ENCODE measurements at regions not wholly inside any gene's neighbourhood (a gene's known extent, or its start where the extent isn't known, plus 50 kb on each side); places are given as distances from the start of the nearest gene placed in this dataset.

GRCh38 chr4:59945716-59946115 lies 1254.4 kb upstream of the ADGRL3 start:
- Histone ChIP-seq H3K9me3 (no peaks in the 10 kb centered on the region), H3K27me3 (no peaks in the 10 kb centered on the region), H3K36me3 (no peaks in the 10 kb centered on the region), H3K4me3 (no peak overlapping the region), H3K27ac (no peak overlapping the region), H3K4me1 (no peaks in the 10 kb centered on the region)
- WGBS, 2 donors, result 53 to 71% methylated on average over 1 of the region's 1 CpG
- no peak for DNase-seq
- TF ChIP-seq POLR2A (IDR thresholded peaks at IDR 0.05), result no peak
- TF ChIP-seq CTCF (IDR thresholded peaks at IDR 0.05), result no peak
- intact Hi-C loops (cut with DNase I), result no loop called here

GRCh38 chr4:59956366-59956765 lies 1243.8 kb upstream of the ADGRL3 start:
- DNase-seq, result no peak
- TF ChIP-seq CTCF (IDR thresholded peaks at IDR 0.05) (no peak), POLR2A (IDR thresholded peaks at IDR 0.05) (no peak)
- Histone ChIP-seq H3K36me3 (no peaks in the 10 kb centered on the region), H3K4me3 (no peak overlapping the region), H3K27me3 (no peaks in the 10 kb centered on the region), H3K27ac (no peak overlapping the region), H3K9me3 (no peaks in the 10 kb centered on the region), H3K4me1 (no peaks in the 10 kb centered on the region)
- 95 to 100% methylated on average over 1 of the region's 1 CpG for WGBS, 2 donors
- intact Hi-C loops (cut with DNase I), result no loop called here

GRCh38 chr4:59960143-59960542 lies 1240.0 kb upstream of the ADGRL3 start:
- no peak for DNase-seq
- Histone ChIP-seq H3K4me1 (no peaks in the 10 kb centered on the region), H3K9me3 (no peaks in the 10 kb centered on the region), H3K27ac (no peak overlapping the region), H3K36me3 (no peaks in the 10 kb centered on the region), H3K27me3 (no peaks in the 10 kb centered on the region), H3K4me3 (no peak overlapping the region)
- intact Hi-C loops (cut with DNase I), result no loop called here
- no peak for TF ChIP-seq POLR2A (IDR thresholded peaks at IDR 0.05)
- no peak for TF ChIP-seq CTCF (IDR thresholded peaks at IDR 0.05)
- WGBS, 2 donors, result 50 to 55% methylated on average over 6 of the region's 6 CpGs

- TF ChIP-seq POLR2A (IDR thresholded peaks at IDR 0.05) (no peak), CTCF (IDR thresholded peaks at IDR 0.05) (no peak)
- intact Hi-C loops (cut with DNase I), result no loop called here
- Histone ChIP-seq H3K9me3 (no peaks in the 10 kb centered on the region), H3K36me3 (no peaks in the 10 kb centered on the region), H3K27me3 (no peaks in the 10 kb centered on the region), H3K4me1 (no peaks in the 10 kb centered on the region), H3K27ac (no peak overlapping the region), H3K4me3 (no peak overlapping the region)
- DNase-seq, result no peak
Measured at GRCh38 chr4:59966758-59967157, 1233.4 kb upstream of the ADGRL3 start.

- no peak overlapping the region for H3K27ac ChIP-seq
- H3K27me3 ChIP-seq, result no peaks in the 10 kb centered on the region
- intact Hi-C loops (cut with DNase I), result no loop called here
- no peaks in the 10 kb centered on the region for H3K4me1 ChIP-seq
- no peaks in the 10 kb centered on the region for H3K9me3 ChIP-seq
- TF ChIP-seq CTCF (IDR thresholded peaks at IDR 0.05), result no peak
- no peak for TF ChIP-seq POLR2A (IDR thresholded peaks at IDR 0.05)
- no peak for DNase-seq
- no peaks in the 10 kb centered on the region for H3K36me3 ChIP-seq
- no peak overlapping the region for H3K4me3 ChIP-seq
- 83 to 86% methylated on average over 5 of the region's 5 CpGs for WGBS, 2 donors
Measured at GRCh38 chr4:59968796-59969195, 1231.3 kb upstream of the ADGRL3 start.
